ENCODE measurements at regions not wholly inside any gene's neighbourhood (a gene's known extent, or its start where the extent isn't known, plus 50 kb on each side); places are given as distances from the start of the nearest gene placed in this dataset.

DNA sequence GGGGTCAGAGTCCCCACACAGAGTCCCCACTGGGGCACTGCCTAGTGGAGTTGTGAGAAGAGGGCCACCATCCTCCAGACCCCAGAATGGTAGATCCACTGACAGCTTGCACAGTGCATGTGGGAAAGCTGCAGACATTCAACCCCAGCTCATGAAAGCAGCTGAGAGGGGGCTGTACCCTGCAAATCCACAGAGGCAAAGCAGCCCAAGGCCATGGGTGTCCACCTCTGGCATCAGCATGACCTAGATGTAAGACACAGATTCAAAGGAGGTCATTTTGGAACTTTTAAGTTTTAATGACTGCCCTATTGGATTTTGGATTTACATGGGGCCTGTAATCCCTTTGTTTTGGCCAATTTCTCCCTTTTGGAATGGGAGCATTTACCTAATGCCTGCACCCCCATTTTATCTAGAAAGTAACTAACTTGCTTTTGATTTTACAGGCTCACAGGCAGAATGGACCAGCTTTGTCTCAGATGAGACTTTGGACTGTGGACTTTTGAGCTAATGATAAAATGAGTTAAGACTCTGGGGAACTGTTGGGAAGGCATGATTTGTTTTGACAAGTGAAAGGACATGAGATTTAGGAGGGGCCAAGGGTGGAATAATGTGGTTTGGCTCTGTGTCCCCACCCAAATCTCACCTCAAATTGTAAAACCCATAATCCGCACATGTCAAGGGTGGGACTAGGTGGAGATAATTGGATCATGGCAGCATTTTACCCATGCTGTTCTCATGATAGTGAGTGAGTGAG is 56.3 kb upstream of the ITGA1 start:
- no peak for DNase-seq

DNA sequence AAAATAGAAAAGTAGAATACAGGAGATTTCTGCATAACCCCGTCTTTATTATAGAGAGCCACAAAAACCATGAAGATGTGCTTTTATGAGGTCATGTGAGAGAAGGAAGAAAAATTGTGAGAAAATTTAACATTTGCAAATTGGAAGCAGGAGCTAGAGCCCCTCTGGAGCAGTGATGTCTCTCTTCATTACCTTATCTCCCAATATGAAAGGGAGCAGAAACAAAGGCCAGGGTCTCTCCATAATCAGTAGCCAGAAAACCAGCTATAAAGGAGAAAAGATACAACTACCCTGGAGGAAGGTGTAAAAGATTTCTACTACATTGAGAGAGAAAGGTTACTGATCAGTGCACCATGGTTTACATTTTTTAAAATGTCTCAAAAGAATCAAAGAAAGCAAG is 53.2 kb upstream of the ITGA1 start:
- DNase-seq: no peak

DNA sequence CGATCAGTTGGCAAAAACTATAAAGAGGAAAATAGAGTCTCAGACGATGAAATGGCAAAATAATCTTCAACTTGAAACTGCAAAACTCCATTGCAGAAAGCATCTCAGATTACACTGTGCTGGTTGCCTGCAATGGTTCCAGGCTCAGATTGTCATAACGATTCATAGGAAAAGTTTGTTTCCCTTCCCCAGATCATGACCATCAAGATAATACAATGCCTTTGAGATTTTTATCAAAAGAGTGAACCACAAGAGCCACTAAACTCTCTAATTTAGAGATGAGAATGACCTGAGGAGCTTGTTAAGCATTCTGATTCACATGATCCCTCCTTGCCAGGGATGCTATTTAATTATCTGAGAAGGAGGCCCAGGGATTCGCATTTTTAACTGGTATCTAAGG is 52.6 kb upstream of the ITGA1 start:
- DNase-seq: no peak

Measured in hippocampal formation (tissue), 2 donors.